ENCODE measurements at regions not wholly inside any gene's neighbourhood (a gene's known extent, or its start where the extent isn't known, plus 50 kb on each side); places are given as distances from the start of the nearest gene placed in this dataset.
"Not testable (repeated sequence)": the region's sequence is repeated elsewhere in the genome, so short reads cannot be mapped to it uniquely, and the experiment has no call there.

GRCh38 chrX:106291779-106292390, 123.8 kb downstream of the PWWP3B start:
- H3K9ac ChIP-seq (ENCODE audit: insufficient read depth, low read depth, low read length); in situ Hi-C loops (cut with HindIII; ENCODE audit: extremely low pct_ligation_motif_present, low pct_unique_long_range_greater_than_20kb); H4K20me1 ChIP-seq (ENCODE audit: insufficient read depth, low read length); BruUV-seq (replicated peaks); H3K36me3 ChIP-seq (replicated peaks in 1 of 2; ENCODE audit: control insufficient read depth in 1 of 2, insufficient read depth in 2 of 2, low read length in 2 of 2); H3K4me2 ChIP-seq (ENCODE audit: low read depth, low read length); H3K27ac ChIP-seq (ENCODE audit: extremely low read length, insufficient read depth, low read length); ATAC-seq; H3K79me2 ChIP-seq (ENCODE audit: insufficient read depth, low read length); intact Hi-C loops (cut with micrococcal nuclease; ENCODE audit: unreplicated experiment); H3K4me3 ChIP-seq (replicated peaks in 1 of 3; ENCODE audit: insufficient read depth in 1 of 3, low read depth in 2 of 3, low read length in 3 of 3); DNase-seq (ENCODE audit: low spot score); CTCF ChIA-PET (ENCODE audit: low intra/inter-chr PET ratio, low total read pairs); H3K9me3 ChIP-seq (ENCODE audit: low read length); POLR2A ChIA-PET; H3K27me3 ChIP-seq (ENCODE audit: control insufficient read depth in 1 of 2, insufficient read depth in 2 of 2, low read length in 2 of 2); H2AFZ ChIP-seq (ENCODE audit: low read length); H3K4me1 ChIP-seq (ENCODE audit: insufficient read depth, low read length): not testable (repeated sequence)
- FAIRE-seq: peak; percentile 72
- no CpG with 5 or more reads among the region's 9 CpGs for WGBS (ENCODE audit: low lambda C conversion rate)

- FAIRE-seq (no peak), ATAC-seq (no peak)
- intact Hi-C loops (cut with micrococcal nuclease; ENCODE audit: unreplicated experiment): no loop called here
Measured at GRCh38 chrX:106300239-106300638, 132.1 kb downstream of the PWWP3B start.

DNA sequence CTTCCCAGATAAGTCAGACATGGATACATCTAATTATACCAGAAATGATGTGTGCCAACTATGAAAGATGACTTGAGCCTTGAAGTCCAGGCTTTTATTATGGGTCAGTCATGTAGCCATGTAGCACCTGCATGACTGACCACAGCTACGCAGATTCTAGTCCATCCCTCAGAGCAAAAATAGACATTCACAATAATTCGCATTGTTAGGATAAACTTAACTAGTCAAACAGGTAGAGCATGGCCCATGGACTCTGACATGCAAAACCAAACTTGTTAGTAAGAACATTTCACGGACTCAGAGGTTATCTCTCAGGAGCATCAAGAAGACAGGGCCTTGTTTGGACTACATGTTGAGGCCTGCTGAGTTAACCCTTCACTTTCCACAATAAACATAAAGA, 132.6 kb downstream of the PWWP3B start:
- Histone ChIP-seq H3K9ac (ENCODE audit: insufficient read depth, low read depth, low read length) (no peak overlapping the region), H3K27ac (ENCODE audit: extremely low read length, insufficient read depth, low read length) (no peak overlapping the region), H3K4me1 (ENCODE audit: insufficient read depth, low read length) (no peaks in the 10 kb centered on the region), H3K79me2 (ENCODE audit: insufficient read depth, low read length) (no peaks in the 10 kb centered on the region), H3K36me3 (replicated peaks in 1 of 2; ENCODE audit: control insufficient read depth in 1 of 2, insufficient read depth in 2 of 2, low read length in 2 of 2) (no peaks in the 10 kb centered on the region), H3K27me3 (ENCODE audit: control insufficient read depth in 1 of 2, insufficient read depth in 2 of 2, low read length in 2 of 2) (no peaks in the 10 kb centered on the region), H4K20me1 (ENCODE audit: insufficient read depth, low read length) (no peaks in the 10 kb centered on the region), H3K9me3 (ENCODE audit: low read length) (no peaks in the 10 kb centered on the region), H3K4me3 (replicated peaks in 1 of 3; ENCODE audit: insufficient read depth in 1 of 3, low read depth in 2 of 3, low read length in 3 of 3) (no peak overlapping the region), H2AFZ (ENCODE audit: low read length) (no peak overlapping the region), H3K4me2 (ENCODE audit: low read depth, low read length) (no peak overlapping the region)
- TF ChIP-seq, protein P1, sequence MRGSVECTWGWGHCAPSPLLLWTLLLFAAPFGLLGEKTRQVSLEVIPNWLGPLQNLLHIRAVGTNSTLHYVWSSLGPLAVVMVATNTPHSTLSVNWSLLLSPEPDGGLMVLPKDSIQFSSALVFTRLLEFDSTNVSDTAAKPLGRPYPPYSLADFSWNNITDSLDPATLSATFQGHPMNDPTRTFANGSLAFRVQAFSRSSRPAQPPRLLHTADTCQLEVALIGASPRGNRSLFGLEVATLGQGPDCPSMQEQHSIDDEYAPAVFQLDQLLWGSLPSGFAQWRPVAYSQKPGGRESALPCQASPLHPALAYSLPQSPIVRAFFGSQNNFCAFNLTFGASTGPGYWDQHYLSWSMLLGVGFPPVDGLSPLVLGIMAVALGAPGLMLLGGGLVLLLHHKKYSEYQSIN (CRISPR knock-in tag; IDR thresholded peaks at IDR 0.05; ENCODE audit: borderline replicate concordance): no peak
- TF ChIP-seq ZBTB26 (CRISPR knock-in tag; IDR thresholded peaks at IDR 0.05; ENCODE audit: borderline replicate concordance) (no peak), ZNF839 (CRISPR knock-in tag; IDR thresholded peaks at IDR 0.05; ENCODE audit: borderline replicate concordance) (no peak)
- BruUV-seq (replicated peaks): no TSS peak
- FAIRE-seq (no peak), DNase-seq (ENCODE audit: low spot score) (no peak), ATAC-seq (no peak)
- WGBS (ENCODE audit: low lambda C conversion rate): 17% methylated on average over 2 of the region's 3 CpGs
- in situ Hi-C loops (cut with HindIII; ENCODE audit: extremely low pct_ligation_motif_present, low pct_unique_long_range_greater_than_20kb): no loop called here
- ChIA-PET CTCF (ENCODE audit: low intra/inter-chr PET ratio, low total read pairs) (no interaction called here), POLR2A (no interaction called here)
- intact Hi-C loops (cut with micrococcal nuclease; ENCODE audit: unreplicated experiment): no loop called here

More at GRCh38 chrX:106300239-106300638, 132.1 kb downstream of the PWWP3B start:
- WGBS (ENCODE audit: low lambda C conversion rate): 0% methylated on average over 2 of the region's 2 CpGs
- no peak overlapping the region for H3K4me3 ChIP-seq (replicated peaks in 1 of 3; ENCODE audit: insufficient read depth in 1 of 3, low read depth in 2 of 3, low read length in 3 of 3)
- H3K27ac ChIP-seq (ENCODE audit: extremely low read length, insufficient read depth, low read length): no peak overlapping the region
- H3K27me3 ChIP-seq (ENCODE audit: control insufficient read depth in 1 of 2, insufficient read depth in 2 of 2, low read length in 2 of 2): no peaks in the 10 kb centered on the region
- ChIA-PET POLR2A (no interaction called here), CTCF (ENCODE audit: low intra/inter-chr PET ratio, low total read pairs) (no interaction called here)
- BruUV-seq (replicated peaks): no TSS peak
- DNase-seq (ENCODE audit: low spot score): peak; percentile 44
- in situ Hi-C loops (cut with HindIII; ENCODE audit: extremely low pct_ligation_motif_present, low pct_unique_long_range_greater_than_20kb): no loop called here
- H3K4me1 ChIP-seq (ENCODE audit: insufficient read depth, low read length): no peaks in the 10 kb centered on the region
- H3K79me2 ChIP-seq (ENCODE audit: insufficient read depth, low read length): no peaks in the 10 kb centered on the region
- no peak overlapping the region for H2AFZ ChIP-seq (ENCODE audit: low read length)
- no peaks in the 10 kb centered on the region for H4K20me1 ChIP-seq (ENCODE audit: insufficient read depth, low read length)
- TF ChIP-seq FOSL2 (CRISPR knock-in tag; IDR thresholded peaks at IDR 0.05): peak; percentile 30; the same call in 1 of the 2 replicates
- TF ChIP-seq HOXA5 (CRISPR knock-in tag; IDR thresholded peaks at IDR 0.05): no peak
- no peaks in the 10 kb centered on the region for H3K9me3 ChIP-seq (ENCODE audit: low read length)
- no peak overlapping the region for H3K9ac ChIP-seq (ENCODE audit: insufficient read depth, low read depth, low read length)
- H3K4me2 ChIP-seq (ENCODE audit: low read depth, low read length): no peak overlapping the region
- no peaks in the 10 kb centered on the region for H3K36me3 ChIP-seq (replicated peaks in 1 of 2; ENCODE audit: control insufficient read depth in 1 of 2, insufficient read depth in 2 of 2, low read length in 2 of 2)

Measured in HepG2 (cell line).